Panc1 (cell line): ENCODE measurements at regions not wholly inside any gene's neighbourhood (a gene's known extent, or its start where the extent isn't known, plus 50 kb on each side); places are given as distances from the start of the nearest gene placed in this dataset.

Experiments
- ATAC-seq: fragments of 200-7000 bp; cut with Tn5 transposase; 2 replicates; pipeline ENCODE4 v1.9.1; 2020; ENCODE audit warnings: mild to moderate bottlenecking, moderate library complexity
- BruUV-seq: library from RNA; stranded (reverse); fragments of 400-500 nt; replicated peaks from 2 replicates; lab custom pipeline; 2021; lab: Mats Ljungman, UMichigan
- CTCF ChIA-PET: fragments of 300-600 bp; sonication (Branson Sonifier 250); formaldehyde crosslinking; loops from one replicate; lab custom pipeline; 2022; ENCODE audit warnings: antibody characterized with exemption; lab: Charles Lee
- POLR2A ChIA-PET: fragments of 300-600 bp; sonication (Branson Sonifier 250); formaldehyde crosslinking; loops from one replicate; lab custom pipeline; 2022; ENCODE audit warnings: antibody characterized with exemption; lab: Charles Lee
- DNase-seq: peaks from one replicate; pipeline ENCODE4 v3.0.0-alpha.2; 2010; ENCODE audit warnings: low read depth, low spot score
- H3K27ac ChIP-seq: 2 replicates; pipeline ENCODE4 v1.5.1; 2011; ENCODE audit warnings: mild to moderate bottlenecking, low read length, inconsistent platforms
- H3K27me3 ChIP-seq: fragments of 200-500 bp; sonication (Bioruptor generic); 2 replicates; pipeline ENCODE4 v1.6.0; 2014; ENCODE audit warnings: low read length, inconsistent platforms; ENCODE audit not compliant: control insufficient read depth, insufficient read depth
- H3K36me3 ChIP-seq: fragments of 200-500 bp; sonication (Bioruptor generic); 2 replicates; pipeline ENCODE4 v1.5.1; 2014; ENCODE audit warnings: inconsistent platforms, mild to moderate bottlenecking, low read length, moderate library complexity; ENCODE audit not compliant: control insufficient read depth, insufficient read depth
- H3K4me1 ChIP-seq: 2 replicates; pipeline ENCODE4 v1.5.1; 2011; ENCODE audit warnings: inconsistent platforms, mild to moderate bottlenecking, low read length, moderate library complexity; ENCODE audit not compliant: control insufficient read depth, insufficient read depth
- H3K4me3 ChIP-seq, 2 experiments: 2 replicates each; pipeline ENCODE4 v1.5.1; 2011 to 2012; ENCODE audit warnings: low read depth in 2 of 2, low read length in 2 of 2, mild to moderate bottlenecking in 2 of 2, inconsistent platforms in 1 of 2, moderate library complexity in 1 of 2
- H3K9me3 ChIP-seq: fragments of 200-500 bp; sonication (Bioruptor generic); 2 replicates; pipeline ENCODE4 v1.5.1; 2014; ENCODE audit warnings: low read depth, mild to moderate bottlenecking, inconsistent platforms, low read length, moderate library complexity; ENCODE audit not compliant: control insufficient read depth, insufficient read depth
- CTCF ChIP-seq: fragments of 450-650 bp; IDR thresholded peaks from 2 replicates; pipeline ENCODE4 v1.5.1; 2017; ENCODE audit warnings: mild to moderate bottlenecking
- POLR2AphosphoS5 ChIP-seq: IDR thresholded peaks from 2 replicates; pipeline ENCODE4 v1.6.1; 2012; ENCODE audit warnings: mild to moderate bottlenecking, low read depth, low read length, moderate library complexity
- REST ChIP-seq, 2 experiments: IDR thresholded peaks; 2 replicates each; pipeline ENCODE4 v1.6.1; 2011 to 2012; ENCODE audit warnings: low read depth in 2 of 2, control low read depth in 1 of 2, low read length in 1 of 2, mild to moderate bottlenecking in 1 of 2, moderate library complexity in 1 of 2; ENCODE audit not compliant: insufficient read depth in 1 of 2
- SIN3A ChIP-seq: IDR thresholded peaks from 2 replicates; pipeline ENCODE4 v1.6.1; 2012; ENCODE audit warnings: low read depth, mild to moderate bottlenecking, low read length, moderate library complexity, borderline replicate concordance; ENCODE audit not compliant: insufficient read depth
- TCF7L2 ChIP-seq: IDR thresholded peaks from 2 replicates; pipeline ENCODE4 v1.6.1; 2011; ENCODE audit warnings: mild to moderate bottlenecking, low read depth, low read length, inconsistent platforms
- in situ Hi-C: cut with HindIII; loops from 2 replicates; pipeline ENCODE4 v1.10.0; 2016; ENCODE audit warnings: low sequenced_read_pairs, low pct_unique_long_range_greater_than_20kb
- intact Hi-C: fragments of 100-400 bp; cut with micrococcal nuclease; formaldehyde crosslinking; loops from one replicate; pipeline ENCODE4 v1.10.0; 2022; ENCODE audit not compliant: unreplicated experiment

DNA sequence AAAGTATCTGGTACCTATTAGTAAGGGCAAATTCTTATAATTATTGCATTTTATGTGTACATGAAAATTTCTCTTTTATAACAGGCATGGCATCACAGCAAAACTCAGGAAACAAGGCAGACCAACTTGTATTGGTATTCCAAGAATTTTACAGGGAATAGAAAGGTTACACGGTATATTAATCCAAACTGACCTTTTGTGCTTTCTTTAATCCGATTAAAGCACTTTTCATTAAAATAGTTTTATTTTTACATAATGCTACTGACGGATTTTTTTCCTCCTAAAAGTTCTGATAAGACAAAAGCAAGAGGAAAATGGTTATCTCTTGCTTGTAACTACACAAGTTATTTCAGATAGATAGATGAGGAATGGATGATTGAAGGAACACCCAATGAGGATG lies 137.0 kb upstream of the SLCO3A1 start:
- no peak overlapping the region for H3K4me3 ChIP-seq
- no peak for TF ChIP-seq SIN3A
- TF ChIP-seq POLR2AphosphoS5 = no peak
- TF ChIP-seq REST (IDR thresholded peaks at IDR 0.05; ENCODE audit: insufficient read depth in 1 of 2, low read depth in 2 of 2, low read length in 1 of 2) = no peak
- no peak for TF ChIP-seq CTCF
- no peak for TF ChIP-seq TCF7L2
- no peak overlapping the region for H3K27ac ChIP-seq
- H3K27me3 ChIP-seq = no peaks in the 10 kb centered on the region; the same call in 1 of the 2 replicates
- no peaks in the 10 kb centered on the region for H3K36me3 ChIP-seq
- DNase-seq (no peak), ATAC-seq (no peak)
- intact Hi-C loops (no loop called here), in situ Hi-C loops (no loop called here)
- ChIA-PET POLR2A (no interaction called here), CTCF (no interaction called here)
- no TSS peak for BruUV-seq
- H3K4me1 ChIP-seq = no peaks in the 10 kb centered on the region
- H3K9me3 ChIP-seq = no peaks in the 10 kb centered on the region

GRCh38 chr15:91717811-91718210 lies 135.7 kb upstream of the SLCO3A1 start:
- no peak overlapping the region for H3K27ac ChIP-seq
- TF ChIP-seq TCF7L2 (no peak), POLR2AphosphoS5 (no peak), CTCF (no peak), REST (IDR thresholded peaks at IDR 0.05; ENCODE audit: insufficient read depth in 1 of 2, low read depth in 2 of 2, low read length in 1 of 2) (no peak), SIN3A (no peak)
- ChIA-PET POLR2A (no interaction called here), CTCF (no interaction called here)
- H3K4me3 ChIP-seq = no peak overlapping the region
- no peak for DNase-seq
- no TSS peak for BruUV-seq
- no peaks in the 10 kb centered on the region for H3K4me1 ChIP-seq
- intact Hi-C loops = no loop called here
- no peaks in the 10 kb centered on the region for H3K36me3 ChIP-seq
- H3K9me3 ChIP-seq = no peaks in the 10 kb centered on the region
- H3K27me3 ChIP-seq = no peaks in the 10 kb centered on the region; the same call in 1 of the 2 replicates
- in situ Hi-C loops = no loop called here
- ATAC-seq = no peak
